ENCODE measurements at regions not wholly inside any gene's neighbourhood (a gene's known extent, or its start where the extent isn't known, plus 50 kb on each side); places are given as distances from the start of the nearest gene placed in this dataset.

- no peaks in the 10 kb centered on the region for H3K27me3 ChIP-seq
- DNase-seq = no peak
- WGBS, 3 donors = 84 to 89% (median 89%) methylated on average over 4 of the region's 4 CpGs
- no peaks in the 10 kb centered on the region for H3K36me3 ChIP-seq
- no peak overlapping the region for H3K27ac ChIP-seq
- intact Hi-C loops (cut with DNase I) = no loop called here
- H3K4me1 ChIP-seq (ENCODE audit: insufficient read depth) = peaks cover 2% of the 10 kb centered on the region
- H3K4me3 ChIP-seq = no peak overlapping the region
- TF ChIP-seq EP300 (IDR thresholded peaks at IDR 0.05) (no peak), POLR2A (IDR thresholded peaks at IDR 0.05) (no peak), CTCF (IDR thresholded peaks at IDR 0.05) (no peak)
- no peaks in the 10 kb centered on the region for H3K9me3 ChIP-seq
Measured at GRCh38 chr12:69163681-69164362, 75.5 kb upstream of the CPSF6 start.

GRCh38 chr12:69167648-69168165 is 71.7 kb upstream of the CPSF6 start:
- 92 to 96% (median 95%) methylated on average over 3 of the region's 3 CpGs for WGBS, 3 donors
- intact Hi-C loops (cut with DNase I) = no loop called here
- Histone ChIP-seq H3K4me1 (ENCODE audit: insufficient read depth) (peaks cover 5% of the 10 kb centered on the region), H3K9me3 (no peaks in the 10 kb centered on the region), H3K4me3 (no peak overlapping the region), H3K36me3 (no peaks in the 10 kb centered on the region), H3K27me3 (no peaks in the 10 kb centered on the region), H3K27ac (no peak overlapping the region)
- TF ChIP-seq POLR2A (IDR thresholded peaks at IDR 0.05) (no peak), EP300 (IDR thresholded peaks at IDR 0.05) (no peak), CTCF (IDR thresholded peaks at IDR 0.05) (no peak)
- no peak for DNase-seq

- Histone ChIP-seq H3K36me3 (no peaks in the 10 kb centered on the region), H3K9me3 (no peaks in the 10 kb centered on the region), H3K27ac (no peak overlapping the region), H3K4me3 (no peak overlapping the region), H3K4me1 (ENCODE audit: insufficient read depth) (peaks cover 5% of the 10 kb centered on the region), H3K27me3 (no peaks in the 10 kb centered on the region)
- 94 to 95% (median 95%) methylated on average over 5 of the region's 5 CpGs for WGBS, 3 donors
- intact Hi-C loops (cut with DNase I) = no loop called here
- no peak for TF ChIP-seq POLR2A (IDR thresholded peaks at IDR 0.05)
- no peak for TF ChIP-seq CTCF (IDR thresholded peaks at IDR 0.05)
- no peak for TF ChIP-seq EP300 (IDR thresholded peaks at IDR 0.05)
- no peak for DNase-seq
Measured at GRCh38 chr12:69168363-69168762, 71.0 kb upstream of the CPSF6 start.

GRCh38 chr12:69168828-69169227 is 70.5 kb upstream of the CPSF6 start:
- H3K27me3 ChIP-seq = no peaks in the 10 kb centered on the region
- no peaks in the 10 kb centered on the region for H3K36me3 ChIP-seq
- intact Hi-C loops (cut with DNase I) = no loop called here
- 94 to 96% (median 96%) methylated on average over 3 of the region's 3 CpGs for WGBS, 3 donors
- no peak for DNase-seq
- TF ChIP-seq POLR2A (IDR thresholded peaks at IDR 0.05) = no peak
- TF ChIP-seq EP300 (IDR thresholded peaks at IDR 0.05) = no peak
- no peak for TF ChIP-seq CTCF (IDR thresholded peaks at IDR 0.05)
- H3K9me3 ChIP-seq = no peaks in the 10 kb centered on the region
- H3K4me1 ChIP-seq (ENCODE audit: insufficient read depth) = peaks cover 5% of the 10 kb centered on the region
- H3K4me3 ChIP-seq = no peak overlapping the region
- no peak overlapping the region for H3K27ac ChIP-seq

Measured in ovary (tissue), 7 donors.